ENCODE measurements at regions not wholly inside any gene's neighbourhood (a gene's known extent, or its start where the extent isn't known, plus 50 kb on each side); places are given as distances from the start of the nearest gene placed in this dataset.
A peak's percentile ranks its signal among the peaks of the same experiment; 100 is the strongest.

GRCh38 chr13:59474696-59475095, 689.0 kb downstream of the DIAPH3 start:
- no peak overlapping the region for H3K9ac ChIP-seq
- CTCF ChIA-PET = interaction anchor here (0.6 kb wide), 1 partner anchor 173 kb away, joined by 3 read pairs; no protein-coding TSS in a partner anchor

GRCh38 chr13:59475911-59476310, 687.8 kb downstream of the DIAPH3 start:
- CTCF ChIA-PET = no interaction called here
- no peak overlapping the region for H3K4me2 ChIP-seq
- WGBS (ENCODE audit: low lambda C conversion rate) = 81% methylated on average over 2 of the region's 2 CpGs

More at GRCh38 chr13:59474696-59475095, 689.0 kb downstream of the DIAPH3 start:
- no peak overlapping the region for H3K4me3 ChIP-seq (ENCODE audit: low read depth in 2 of 2, low read length in 1 of 2)
- no peaks in the 10 kb centered on the region for H3K36me3 ChIP-seq (replicated peaks in 1 of 2; ENCODE audit: control insufficient read depth in 1 of 2, insufficient read depth in 2 of 2, low read length in 1 of 2)
- WGBS (ENCODE audit: low lambda C conversion rate) = 79% methylated on average over 1 of the region's 1 CpG
- peaks cover 5 to 28% of the 10 kb centered on the region in 2 experiments; a peak in 3 of 4 replicates for H3K4me1 ChIP-seq (ENCODE audit: control insufficient read depth in 1 of 2, insufficient read depth in 2 of 2, low read depth in 1 of 2, low read length in 1 of 2)
- H3F3A ChIP-seq (replicated peaks; ENCODE audit: insufficient read depth) = peaks cover 10% of the 10 kb centered on the region
- H3K4me2 ChIP-seq = no peak overlapping the region
- POLR2A ChIA-PET = no interaction called here
- H2AFZ ChIP-seq (ENCODE audit: low read depth) = no peak overlapping the region
- DNase-seq = no peak
- H3K9me2 ChIP-seq = no peaks in the 10 kb centered on the region
- H3K27ac ChIP-seq (ENCODE audit: low read depth in 2 of 2, low read length in 1 of 2) = no peak overlapping the region
- H3K27me3 ChIP-seq (ENCODE audit: insufficient read depth) = no peaks in the 10 kb centered on the region
- H4K20me1 ChIP-seq (ENCODE audit: insufficient read depth) = no peaks in the 10 kb centered on the region
- TF ChIP-seq TEAD4 (IDR thresholded peaks at IDR 0.05; ENCODE audit: borderline replicate concordance, insufficient read depth) = no peak
- H3K9me3 ChIP-seq = 0 out of 2 replicates have a peak, but pooled peaks cover under 1% of the 10 kb centered on the region
- H3K79me2 ChIP-seq (ENCODE audit: insufficient read depth) = no peaks in the 10 kb centered on the region

GRCh38 chr13:59476366-59476765, 687.4 kb downstream of the DIAPH3 start:
- TF ChIP-seq TEAD4 (IDR thresholded peaks at IDR 0.05; ENCODE audit: borderline replicate concordance, insufficient read depth) (no peak), MAX (IDR thresholded peaks at IDR 0.05; ENCODE audit: low read depth) (no peak), ELF1 (IDR thresholded peaks at IDR 0.05) (no peak), SIN3A (IDR thresholded peaks at IDR 0.05; ENCODE audit: borderline replicate concordance, low read depth, low read length) (no peak), MEF2A (IDR thresholded peaks at IDR 0.05; ENCODE audit: borderline replicate concordance, low read depth) (no peak), JUND (IDR thresholded peaks at IDR 0.05) (no peak), EP300 (IDR thresholded peaks at IDR 0.05; ENCODE audit: borderline replicate concordance in 1 of 2, low read depth in 1 of 2, low read length in 1 of 2) (no peak), POLR2AphosphoS5 (IDR thresholded peaks at IDR 0.05; ENCODE audit: low read depth, low read length) (no peak), TCF12 (IDR thresholded peaks at IDR 0.05) (no peak), RFX5 (IDR thresholded peaks at IDR 0.05; ENCODE audit: low read length) (no peak), NFIC (IDR thresholded peaks at IDR 0.05; ENCODE audit: borderline replicate concordance) (no peak), RXRA (IDR thresholded peaks at IDR 0.05; ENCODE audit: borderline replicate concordance, low read depth) (no peak), RCOR1 (IDR thresholded peaks at IDR 0.05; ENCODE audit: low read length) (no peak), USF2 (IDR thresholded peaks at IDR 0.05; ENCODE audit: borderline replicate concordance, low read depth, low read length) (no peak), TAF1 (IDR thresholded peaks at IDR 0.05; ENCODE audit: borderline replicate concordance, low read depth, low read length) (no peak), FOSL2 (IDR thresholded peaks at IDR 0.05; ENCODE audit: borderline replicate concordance, low read depth) (no peak), GABPA (IDR thresholded peaks at IDR 0.05; ENCODE audit: low read depth) (no peak)
- no peak overlapping the region for H3K4me3 ChIP-seq (ENCODE audit: low read depth in 2 of 2, low read length in 1 of 2)
- peaks cover 7% of the 10 kb centered on the region for H3F3A ChIP-seq (replicated peaks; ENCODE audit: insufficient read depth)
- no peaks in the 10 kb centered on the region for H3K36me3 ChIP-seq (replicated peaks in 1 of 2; ENCODE audit: control insufficient read depth in 1 of 2, insufficient read depth in 2 of 2, low read length in 1 of 2)
- H3K27me3 ChIP-seq (ENCODE audit: insufficient read depth) = no peaks in the 10 kb centered on the region
- WGBS (ENCODE audit: low lambda C conversion rate) = 50% methylated on average over 2 of the region's 2 CpGs
- H3K4me2 ChIP-seq = no peak overlapping the region
- H2AFZ ChIP-seq (ENCODE audit: low read depth) = no peak overlapping the region
- ChIA-PET CTCF (interaction anchor here (0.6 kb wide), 1 partner anchor 13 kb away, joined by 4 read pairs; no protein-coding TSS in a partner anchor), POLR2A (no interaction called here)
- no peaks in the 10 kb centered on the region for H3K79me2 ChIP-seq (ENCODE audit: insufficient read depth)
- H4K20me1 ChIP-seq (ENCODE audit: insufficient read depth) = no peaks in the 10 kb centered on the region
- no peak for DNase-seq
- no peaks in the 10 kb centered on the region for H3K9me2 ChIP-seq
- H3K27ac ChIP-seq (ENCODE audit: low read depth in 2 of 2, low read length in 1 of 2) = peak overlapping the region in 1 of 2 experiments; percentile 68; a peak in 2 of 4 replicates
- H3K4me1 ChIP-seq (ENCODE audit: control insufficient read depth in 1 of 2, insufficient read depth in 2 of 2, low read depth in 1 of 2, low read length in 1 of 2) = peaks cover 13 to 45% of the 10 kb centered on the region in 2 experiments
- H3K9me3 ChIP-seq = no peaks in the 10 kb centered on the region
- no peak overlapping the region for H3K9ac ChIP-seq

More at GRCh38 chr13:59475911-59476310, 687.8 kb downstream of the DIAPH3 start:
- Histone ChIP-seq H3K9ac (no peak overlapping the region), H3K27ac (ENCODE audit: low read depth in 2 of 2, low read length in 1 of 2) (peak overlapping the region in 1 of 2 experiments; percentile 68; a peak in 2 of 4 replicates), H3K4me3 (ENCODE audit: low read depth in 2 of 2, low read length in 1 of 2) (no peak overlapping the region), H3K36me3 (replicated peaks in 1 of 2; ENCODE audit: control insufficient read depth in 1 of 2, insufficient read depth in 2 of 2, low read length in 1 of 2) (no peaks in the 10 kb centered on the region), H4K20me1 (ENCODE audit: insufficient read depth) (no peaks in the 10 kb centered on the region), H3K79me2 (ENCODE audit: insufficient read depth) (no peaks in the 10 kb centered on the region), H2AFZ (ENCODE audit: low read depth) (no peak overlapping the region), H3K9me3 (no peaks in the 10 kb centered on the region), H3K27me3 (ENCODE audit: insufficient read depth) (no peaks in the 10 kb centered on the region), H3F3A (replicated peaks; ENCODE audit: insufficient read depth) (peaks cover 10% of the 10 kb centered on the region), H3K9me2 (no peaks in the 10 kb centered on the region), H3K4me1 (ENCODE audit: control insufficient read depth in 1 of 2, insufficient read depth in 2 of 2, low read depth in 1 of 2, low read length in 1 of 2) (peaks cover 13 to 40% of the 10 kb centered on the region in 2 experiments)
- POLR2A ChIA-PET = no interaction called here
- 0 out of 2 replicates have a peak, but pooled peaks have one; percentile 14 for TF ChIP-seq TCF12 (IDR thresholded peaks at IDR 0.05)
- TF ChIP-seq EZH2phosphoT487 (IDR thresholded peaks at IDR 0.05; ENCODE audit: borderline replicate concordance, low read depth) = no peak
- TF ChIP-seq GATA2 (CRISPR knock-in tag; IDR thresholded peaks at IDR 0.05) = 0 out of 2 replicates have a peak, but pooled peaks have one; percentile 14
- no peak for TF ChIP-seq NRF1 (IDR thresholded peaks at IDR 0.05; ENCODE audit: low read depth, low read length)
- no peak for TF ChIP-seq RCOR1 (IDR thresholded peaks at IDR 0.05; ENCODE audit: low read length)
- TF ChIP-seq SMC3 (IDR thresholded peaks at IDR 0.05; ENCODE audit: low read depth, low read length) = no peak
- no peak for TF ChIP-seq USF1 (IDR thresholded peaks at IDR 0.05; ENCODE audit: borderline replicate concordance, low read depth)
- 0 out of 4 replicates have a peak, but pooled peaks of 1 of the 2 experiments have one; percentile 24 for TF ChIP-seq EP300 (IDR thresholded peaks at IDR 0.05; ENCODE audit: borderline replicate concordance in 1 of 2, low read depth in 1 of 2, low read length in 1 of 2)
- TF ChIP-seq FOSL2 (IDR thresholded peaks at IDR 0.05; ENCODE audit: borderline replicate concordance, low read depth) = no peak
- no peak for TF ChIP-seq GABPA (IDR thresholded peaks at IDR 0.05; ENCODE audit: low read depth)
- DNase-seq = no peak
